DMS153 treated with DMSO at 0.1 percent for 48 hours (cell line): ENCODE measurements at regions not wholly inside any gene's neighbourhood (a gene's known extent, or its start where the extent isn't known, plus 50 kb on each side); places are given as distances from the start of the nearest gene placed in this dataset.
"Not testable (repeated sequence)": the region's sequence is repeated elsewhere in the genome, so short reads cannot be mapped to it uniquely, and the experiment has no call there.

Experiments used
- DNase-seq: peaks from one replicate; lab custom pipeline; 2025; ENCODE audit not compliant: unreplicated experiment; lab: John Stamatoyannopoulos, UW

DNA sequence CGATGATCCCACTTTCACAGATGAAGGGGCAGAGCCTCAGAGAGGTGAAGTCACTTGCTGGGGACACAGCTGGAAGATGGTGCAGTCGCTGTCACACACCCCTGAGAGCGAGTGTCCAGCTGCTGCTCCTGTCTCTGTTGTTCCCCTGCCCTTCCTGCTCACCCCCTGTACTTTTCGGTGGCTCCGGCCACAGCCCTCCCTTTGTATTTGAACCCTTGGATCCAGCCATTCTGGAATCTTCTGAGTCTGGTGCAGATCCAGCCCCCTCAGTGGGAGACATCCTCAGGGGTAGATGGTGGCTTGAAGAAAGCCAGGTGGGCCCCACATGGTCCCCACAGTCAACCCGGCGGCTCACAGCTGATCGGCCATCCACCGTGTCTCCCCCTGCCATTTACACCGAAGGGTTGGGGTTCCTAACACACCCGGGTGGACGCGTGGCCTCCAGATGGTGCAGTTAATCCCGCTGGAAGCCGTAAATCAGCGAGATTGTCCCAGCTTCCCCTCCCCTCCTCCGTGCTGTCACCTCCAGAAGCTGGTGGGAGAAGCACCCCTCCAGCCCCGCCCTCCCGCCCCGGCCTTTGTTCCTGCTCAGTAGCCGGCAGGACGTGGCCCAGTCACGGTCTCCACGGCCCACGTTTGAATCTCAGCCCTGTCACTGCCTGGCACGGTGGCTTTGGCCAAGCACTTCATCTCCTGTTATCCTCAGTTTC is 204.8 kb downstream of the C9orf50 start:
- no peak for DNase-seq

DNA sequence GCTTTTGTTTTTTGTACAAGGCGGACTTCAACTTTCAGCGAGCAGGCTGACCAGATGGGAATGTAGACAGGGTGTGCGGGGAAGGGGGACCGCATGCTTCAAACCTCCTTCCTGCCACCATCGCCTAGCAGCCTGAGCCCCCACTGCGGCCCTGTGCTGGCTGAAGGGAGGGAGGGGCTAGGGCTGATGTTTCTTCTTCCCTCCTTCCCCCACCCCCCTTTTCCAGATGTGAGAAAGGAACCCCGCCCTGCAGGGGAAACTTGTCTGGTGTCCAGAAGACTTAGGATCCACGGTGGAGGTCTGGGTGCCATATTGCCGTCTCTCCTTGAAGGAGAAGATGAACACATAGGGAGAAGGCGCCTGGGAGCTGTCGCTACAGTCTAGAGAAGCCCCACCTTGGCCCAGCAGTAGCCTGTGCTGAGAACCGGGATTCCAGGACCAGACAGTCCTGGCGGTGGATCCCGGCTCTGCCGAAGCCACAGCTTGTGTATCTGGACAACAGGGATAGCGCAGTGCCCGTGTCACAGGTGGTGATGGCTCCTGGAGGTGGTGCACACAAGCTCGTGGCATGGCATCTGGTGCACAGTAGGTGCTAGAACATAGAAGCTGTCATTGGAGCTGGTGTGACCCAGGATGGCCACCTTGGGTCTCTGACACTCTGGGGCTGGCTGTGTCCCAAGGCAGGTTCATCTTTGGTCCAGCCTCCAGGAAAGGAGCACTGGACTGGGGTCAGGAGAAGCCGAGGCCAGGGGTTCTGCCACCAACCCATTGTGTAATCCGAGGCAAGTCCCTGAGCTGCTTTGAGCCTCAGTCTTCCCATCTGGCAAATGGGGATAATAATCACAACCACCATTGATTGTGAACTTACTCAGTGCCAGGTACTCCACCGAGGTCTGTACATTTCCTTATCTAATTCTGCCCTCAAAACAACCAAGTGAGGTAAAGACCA is 205.6 kb downstream of the C9orf50 start:
- no peak for DNase-seq

- DNase-seq: no peak
Observed at GRCh38 chr9:129414377-129414992, 206.4 kb downstream of the C9orf50 start.

DNA sequence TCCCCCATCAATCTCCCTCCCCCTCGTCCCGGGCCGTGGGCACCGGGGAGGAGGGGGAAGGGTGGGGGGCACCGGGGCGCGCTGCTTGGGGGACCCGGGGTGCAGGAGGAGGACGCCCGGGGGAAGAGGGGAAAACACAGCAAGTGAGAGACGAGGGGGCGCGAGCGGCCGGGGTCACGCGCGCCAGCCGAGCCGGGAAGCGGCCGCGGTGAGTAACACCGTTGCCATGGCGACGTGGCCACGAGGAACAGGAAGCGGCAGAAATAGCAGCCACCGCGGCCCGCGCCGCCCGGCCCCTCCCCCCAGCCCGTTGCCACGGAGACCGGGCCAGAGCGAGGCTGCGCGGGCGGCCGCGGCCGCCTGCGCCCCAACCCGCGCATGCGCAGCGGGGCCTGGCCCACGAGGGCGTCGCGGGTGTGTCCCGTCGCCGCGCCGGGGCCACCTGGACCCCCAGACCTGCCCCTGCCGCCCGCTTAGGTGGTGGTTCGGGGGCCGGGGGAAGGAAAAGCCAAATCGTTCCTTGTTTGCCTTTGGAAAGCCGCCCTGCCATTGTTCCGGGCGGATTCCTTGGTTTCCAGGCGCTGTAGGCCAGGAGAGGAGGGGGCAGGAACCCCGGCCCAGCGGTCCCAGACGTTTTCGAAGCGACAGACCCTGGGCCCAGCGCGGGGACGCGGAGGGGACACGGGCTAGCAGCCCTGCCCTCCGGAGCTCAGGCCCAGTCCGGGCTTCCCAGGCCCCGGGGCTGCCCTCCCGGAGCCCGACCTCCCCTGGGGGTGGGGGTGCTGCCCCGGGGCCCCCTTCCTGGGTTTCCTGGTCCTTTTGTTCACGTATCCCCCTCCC is 207.1 kb downstream of the C9orf50 start:
- DNase-seq: peak; percentile 87

- peak; percentile 87 for DNase-seq
Observed at GRCh38 chr9:129412814-129413536, 207.9 kb downstream of the C9orf50 start.

- not testable (repeated sequence) for DNase-seq
Observed at GRCh38 chr9:129412176-129412813, 208.6 kb downstream of the C9orf50 start.

DNA sequence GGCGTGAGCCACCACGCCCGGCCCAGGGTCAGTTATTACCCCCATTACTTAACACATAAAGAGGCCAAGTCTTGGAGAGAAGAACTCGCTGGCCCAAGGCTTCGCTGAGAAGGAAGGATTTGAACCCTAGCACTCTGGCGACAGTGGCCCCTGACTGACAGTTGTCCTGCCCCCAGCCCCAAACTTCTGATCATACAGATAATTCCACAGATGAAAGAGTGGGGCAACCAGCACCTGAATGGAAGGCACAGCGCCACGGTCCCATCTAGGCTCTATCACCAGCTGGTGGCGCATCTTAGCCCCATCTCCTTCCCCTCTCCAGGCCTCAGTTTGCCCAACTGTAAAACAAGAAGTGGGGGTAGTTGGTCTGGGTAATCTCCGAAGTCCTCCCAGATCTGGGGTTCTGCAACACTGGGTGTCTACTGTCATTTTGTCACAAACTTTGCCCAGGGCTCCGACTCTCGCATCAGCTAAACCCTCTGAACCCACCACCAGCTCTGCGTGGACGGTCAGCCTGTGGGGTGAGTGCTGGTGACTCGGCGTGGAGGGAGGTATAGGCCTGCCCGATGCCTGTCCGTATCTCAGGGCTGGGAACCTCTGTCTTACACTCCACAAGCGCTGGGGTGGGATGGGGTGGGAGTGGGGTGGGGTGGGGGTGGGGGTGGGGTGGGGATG is 209.3 kb downstream of the C9orf50 start:
- DNase-seq: no peak

GRCh38 chr9:129410226-129410625 is 210.7 kb downstream of the C9orf50 start:
- no peak for DNase-seq

DNA sequence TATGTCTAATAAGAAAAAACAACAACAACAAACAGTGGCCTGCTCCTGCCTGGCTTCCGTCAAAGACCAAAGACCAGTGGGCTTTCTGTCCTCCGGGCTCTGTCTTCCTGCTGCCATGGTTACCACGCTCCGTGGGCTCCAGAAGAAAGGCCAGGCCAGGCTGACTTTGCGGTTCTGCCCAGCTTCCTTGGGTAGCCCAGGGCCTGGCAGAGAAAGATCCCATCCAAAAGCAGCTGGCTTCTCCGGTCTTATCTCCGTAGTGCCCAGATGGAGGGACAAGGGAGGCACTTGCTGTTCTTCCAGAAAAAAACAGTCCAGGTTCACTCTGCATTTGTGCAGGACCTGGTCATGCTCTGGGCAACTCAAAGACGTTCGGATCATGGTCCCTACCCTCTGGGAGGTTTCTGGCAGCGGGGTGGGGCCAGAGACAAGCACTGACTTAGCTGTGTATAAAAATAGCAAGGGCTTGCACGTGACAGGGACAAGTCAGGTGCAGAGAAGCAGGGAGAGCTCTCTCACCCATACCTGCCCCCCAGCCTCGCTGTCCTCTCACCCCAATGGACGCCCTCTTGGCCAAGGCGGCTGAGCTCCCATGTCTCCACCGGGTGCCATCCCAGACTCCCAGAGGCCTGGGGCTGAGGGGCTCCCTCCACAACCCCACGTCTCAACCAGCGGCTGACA is 212.2 kb downstream of the C9orf50 start:
- no peak for DNase-seq

- no peak for DNase-seq
Observed at GRCh38 chr9:129407905-129408452, 212.9 kb downstream of the C9orf50 start.

DNA sequence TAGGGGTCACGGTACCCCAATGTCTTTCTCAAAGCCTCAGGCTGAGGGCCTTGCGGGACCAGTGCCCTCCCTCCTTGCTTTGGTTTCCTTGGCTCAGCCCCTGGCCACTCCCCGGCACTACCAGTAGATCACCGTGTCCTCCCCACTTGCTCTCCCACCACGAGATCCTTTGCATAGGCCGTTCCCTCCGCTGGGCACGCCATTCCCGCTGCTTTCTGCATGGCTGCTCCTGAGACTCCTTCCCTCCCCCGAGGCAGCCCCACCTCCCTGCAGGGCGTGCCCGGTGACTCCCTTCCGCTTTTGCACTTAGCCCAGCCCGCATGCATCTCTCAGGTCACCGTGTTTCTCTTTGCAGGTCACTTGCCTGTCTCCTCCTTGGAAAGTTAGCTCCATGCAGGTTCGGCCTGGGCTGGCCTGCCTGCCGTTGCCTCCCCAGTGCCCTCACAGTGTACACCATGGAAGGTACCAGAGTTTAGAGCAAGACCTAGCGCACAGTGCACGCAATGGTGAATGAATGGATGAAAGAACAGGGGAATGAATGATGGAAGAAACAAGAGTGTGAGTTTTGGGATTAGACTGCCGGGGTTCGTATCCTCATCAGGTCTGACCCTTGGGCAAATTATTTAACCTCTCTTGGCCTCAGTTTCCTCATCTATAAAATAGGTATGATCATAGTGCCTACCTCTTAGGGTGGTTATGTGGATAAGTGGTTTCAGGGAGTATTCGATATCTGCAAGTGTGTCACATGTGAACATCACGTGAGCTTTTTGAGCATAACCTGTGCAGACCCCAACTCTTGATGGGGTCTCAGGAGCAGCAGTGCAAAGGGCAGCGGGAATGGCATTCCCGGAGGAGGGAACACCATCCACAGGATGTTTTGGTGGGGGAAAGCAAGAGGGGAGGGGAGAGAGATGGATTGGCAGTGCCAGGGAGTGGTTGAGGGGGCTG is 214.3 kb downstream of the C9orf50 start:
- DNase-seq: no peak

DNA sequence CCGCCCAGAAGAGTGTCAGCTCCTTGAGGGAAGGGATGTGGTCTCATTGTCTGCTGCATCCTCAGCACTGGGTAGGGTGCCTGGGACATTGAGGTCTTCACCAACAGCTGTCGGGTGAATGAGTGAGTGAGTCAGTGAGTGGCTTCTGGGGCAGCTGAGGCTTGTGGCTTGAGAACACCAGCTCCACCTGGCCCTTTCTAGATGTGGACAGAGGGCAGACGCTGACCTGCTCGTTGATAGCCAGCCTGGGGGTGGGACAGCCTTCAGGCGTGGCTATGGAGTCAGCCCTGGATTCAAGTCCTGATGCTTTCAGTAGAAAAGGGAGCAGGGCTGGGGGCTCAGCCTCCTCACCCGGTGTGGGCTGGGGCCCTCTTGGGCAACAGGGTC is 215.1 kb downstream of the C9orf50 start:
- DNase-seq: no peak

DNA sequence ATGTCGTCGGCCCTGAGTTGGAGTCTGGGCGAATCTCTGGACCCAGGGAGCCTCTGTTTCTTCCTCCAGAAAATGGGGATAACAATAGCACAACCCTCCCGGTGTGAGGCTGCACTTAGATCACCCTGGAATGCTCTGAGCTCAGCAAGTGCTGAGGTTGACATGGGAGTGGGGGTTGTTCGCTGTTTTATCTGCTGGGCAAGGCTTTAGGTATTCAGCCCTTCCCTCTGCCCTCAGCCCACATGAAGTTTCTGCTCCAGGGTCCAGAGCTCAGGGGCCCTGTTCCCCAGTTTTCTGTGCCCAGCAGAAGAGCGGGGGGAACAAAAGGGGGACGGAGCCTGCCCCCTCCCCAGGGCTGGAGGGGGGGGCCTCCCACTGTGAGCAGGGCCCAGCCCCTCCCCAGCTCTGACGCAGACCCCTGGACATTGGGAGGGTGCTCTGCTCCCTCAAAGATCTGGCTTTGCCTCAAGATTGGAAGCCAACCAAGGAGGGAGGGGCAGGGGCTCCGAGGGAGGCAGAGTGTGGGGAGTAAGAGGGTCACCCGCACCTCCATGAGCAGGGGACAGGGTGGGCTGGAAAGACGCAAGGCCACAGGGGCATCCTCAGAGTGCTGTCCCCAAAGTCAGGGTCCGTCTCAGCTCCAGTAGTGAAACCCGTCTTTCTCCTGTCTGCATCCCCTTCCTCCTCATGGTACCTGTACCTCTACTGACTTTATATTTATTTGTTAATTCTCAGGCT is 215.6 kb downstream of the C9orf50 start:
- no peak for DNase-seq

DNA sequence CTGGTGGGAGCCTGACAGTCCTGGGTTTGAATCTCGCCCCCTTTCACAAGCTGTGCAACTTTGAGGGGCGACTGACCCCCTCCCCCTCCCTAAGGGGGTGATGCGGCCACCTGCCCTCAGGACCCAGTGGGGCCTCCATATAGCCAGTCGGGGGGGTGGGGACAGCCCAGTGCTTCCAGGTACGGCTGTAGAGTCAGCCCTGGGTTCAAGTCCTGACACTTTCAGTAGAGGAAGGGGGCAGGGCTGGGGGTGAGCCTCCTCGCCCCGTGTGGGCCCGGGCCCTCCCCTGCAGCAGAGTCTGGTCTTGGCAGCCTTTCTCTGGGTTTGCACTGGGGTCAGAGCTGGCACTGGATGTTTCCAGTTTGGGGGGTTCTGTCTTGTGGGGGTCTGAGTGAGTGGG is 216.3 kb downstream of the C9orf50 start:
- no peak for DNase-seq

DNA sequence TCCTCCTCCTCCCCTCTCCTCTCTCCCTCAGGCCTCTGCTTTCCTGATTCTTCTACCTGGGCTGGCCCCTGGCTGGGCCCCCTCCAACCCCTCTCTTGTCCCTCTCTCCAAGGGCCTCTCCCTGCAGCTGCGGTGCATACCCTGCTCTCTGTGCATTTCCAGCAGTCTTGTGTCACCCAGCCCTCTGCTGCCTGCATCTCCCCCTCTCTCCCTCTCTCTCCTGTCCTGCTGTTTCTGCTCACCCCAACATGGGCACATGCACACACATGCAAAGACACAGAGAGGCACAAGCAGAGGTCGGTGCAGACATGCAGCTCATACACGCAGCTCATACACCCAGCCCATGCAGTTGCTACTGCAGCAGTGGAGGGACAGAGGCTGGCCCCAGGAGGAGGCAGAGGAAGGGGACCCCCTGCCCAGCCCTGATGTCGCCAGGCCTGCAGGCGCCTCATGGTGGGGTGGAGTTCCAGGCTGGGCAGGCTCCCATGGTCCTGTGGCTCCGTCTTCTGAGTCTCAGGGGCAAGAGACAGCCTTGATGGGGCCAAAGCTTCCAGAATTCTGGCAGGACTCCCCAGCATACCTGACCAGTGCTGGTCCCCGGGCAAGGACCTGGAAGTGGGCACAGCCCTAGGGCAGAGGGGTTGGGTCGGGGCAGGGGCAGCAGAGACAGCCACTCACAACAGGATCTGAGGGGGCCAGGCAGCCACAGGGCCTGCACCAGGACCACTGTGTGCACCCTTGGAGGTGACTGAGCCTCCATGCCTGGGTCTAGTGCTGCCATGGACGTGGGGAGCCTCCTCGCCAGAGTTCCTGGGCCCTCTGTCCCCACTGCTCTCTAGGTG is 216.9 kb downstream of the C9orf50 start:
- no peak for DNase-seq
